ENCODE measurements at regions not wholly inside any gene's neighbourhood (a gene's known extent, or its start where the extent isn't known, plus 50 kb on each side); places are given as distances from the start of the nearest gene placed in this dataset.

DNA sequence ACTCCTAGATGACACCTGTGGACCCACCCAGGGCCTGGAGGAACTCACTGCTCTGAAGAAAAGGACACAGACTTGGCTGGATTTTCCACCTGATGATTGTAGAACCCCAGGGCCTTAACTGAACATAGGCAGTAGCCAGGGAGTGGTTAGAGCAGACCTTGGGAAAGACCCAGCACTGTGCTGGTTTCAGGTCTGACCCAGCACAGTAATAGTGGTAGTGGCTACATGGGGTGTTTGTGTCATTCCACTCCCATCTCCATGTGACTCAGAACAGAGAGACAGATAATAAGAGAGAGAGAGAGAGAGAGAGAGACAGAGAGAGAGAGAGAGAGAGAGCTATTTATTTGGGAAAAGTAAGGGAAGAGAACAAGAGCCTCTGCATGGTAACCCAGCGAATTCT, 239.1 kb upstream of the MEOX2 start:
- ATAC-seq: no peak
- 89 to 100% (median 94%) methylated on average over 1 of the region's 1 CpG for WGBS, 3 donors

DNA sequence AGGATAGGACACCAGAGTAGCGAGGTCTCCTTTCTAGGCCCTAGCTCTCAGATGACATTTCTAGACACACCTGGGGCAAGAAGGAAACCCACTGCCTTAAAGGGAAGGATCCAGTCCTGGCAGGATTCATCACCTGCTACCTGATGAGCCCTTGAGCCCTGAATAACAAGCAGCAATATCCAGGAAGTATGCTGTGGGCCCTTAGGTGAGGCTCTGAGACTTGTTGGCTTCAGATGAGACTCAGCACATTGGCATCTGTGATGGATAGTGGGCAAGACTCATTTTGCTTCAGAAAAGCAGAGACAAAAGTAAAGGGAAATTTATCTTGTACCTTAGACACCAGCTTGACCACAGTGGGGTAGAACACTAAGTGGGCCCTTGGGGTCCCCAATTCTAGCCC, 238.4 kb upstream of the MEOX2 start:
- no peaks in the 10 kb centered on the region for H3K4me1 ChIP-seq
- no peak for DNase-seq
- intact Hi-C loops (cut with DNase I): no loop called here
- ATAC-seq: no peak
- 93 to 100% (median 95%) methylated on average over 1 of the region's 1 CpG for WGBS, 3 donors
- TF ChIP-seq, protein P1, sequence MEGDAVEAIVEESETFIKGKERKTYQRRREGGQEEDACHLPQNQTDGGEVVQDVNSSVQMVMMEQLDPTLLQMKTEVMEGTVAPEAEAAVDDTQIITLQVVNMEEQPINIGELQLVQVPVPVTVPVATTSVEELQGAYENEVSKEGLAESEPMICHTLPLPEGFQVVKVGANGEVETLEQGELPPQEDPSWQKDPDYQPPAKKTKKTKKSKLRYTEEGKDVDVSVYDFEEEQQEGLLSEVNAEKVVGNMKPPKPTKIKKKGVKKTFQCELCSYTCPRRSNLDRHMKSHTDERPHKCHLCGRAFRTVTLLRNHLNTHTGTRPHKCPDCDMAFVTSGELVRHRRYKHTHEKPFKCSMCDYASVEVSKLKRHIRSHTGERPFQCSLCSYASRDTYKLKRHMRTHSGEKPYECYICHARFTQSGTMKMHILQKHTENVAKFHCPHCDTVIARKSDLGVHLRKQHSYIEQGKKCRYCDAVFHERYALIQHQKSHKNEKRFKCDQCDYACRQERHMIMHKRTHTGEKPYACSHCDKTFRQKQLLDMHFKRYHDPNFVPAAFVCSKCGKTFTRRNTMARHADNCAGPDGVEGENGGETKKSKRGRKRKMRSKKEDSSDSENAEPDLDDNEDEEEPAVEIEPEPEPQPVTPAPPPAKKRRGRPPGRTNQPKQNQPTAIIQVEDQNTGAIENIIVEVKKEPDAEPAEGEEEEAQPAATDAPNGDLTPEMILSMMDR (IDR thresholded peaks at IDR 0.05): no peak
- H3K27ac ChIP-seq: no peak overlapping the region
- H3K4me3 ChIP-seq: no peak overlapping the region
- H3K27me3 ChIP-seq (ENCODE audit: insufficient read depth in 3 of 3, low read length in 2 of 3): no peaks in the 10 kb centered on the region
- no peaks in the 10 kb centered on the region for H3K9me3 ChIP-seq
- H3K36me3 ChIP-seq (ENCODE audit: insufficient read depth in 1 of 2, low read depth in 1 of 2): no peaks in the 10 kb centered on the region

More for the DNA sequence above, 239.1 kb upstream of the MEOX2 start:
- no peaks in the 10 kb centered on the region for H3K4me1 ChIP-seq
- no peaks in the 10 kb centered on the region for H3K36me3 ChIP-seq (ENCODE audit: insufficient read depth in 1 of 2, low read depth in 1 of 2)
- intact Hi-C loops (cut with DNase I): no loop called here
- no peak overlapping the region for H3K27ac ChIP-seq
- H3K4me3 ChIP-seq: no peak overlapping the region
- no peaks in the 10 kb centered on the region for H3K27me3 ChIP-seq (ENCODE audit: insufficient read depth in 3 of 3, low read length in 2 of 3)
- TF ChIP-seq, protein P1 (IDR thresholded peaks at IDR 0.05): no peak
- DNase-seq: no peak
- H3K9me3 ChIP-seq: no peaks in the 10 kb centered on the region

DNA sequence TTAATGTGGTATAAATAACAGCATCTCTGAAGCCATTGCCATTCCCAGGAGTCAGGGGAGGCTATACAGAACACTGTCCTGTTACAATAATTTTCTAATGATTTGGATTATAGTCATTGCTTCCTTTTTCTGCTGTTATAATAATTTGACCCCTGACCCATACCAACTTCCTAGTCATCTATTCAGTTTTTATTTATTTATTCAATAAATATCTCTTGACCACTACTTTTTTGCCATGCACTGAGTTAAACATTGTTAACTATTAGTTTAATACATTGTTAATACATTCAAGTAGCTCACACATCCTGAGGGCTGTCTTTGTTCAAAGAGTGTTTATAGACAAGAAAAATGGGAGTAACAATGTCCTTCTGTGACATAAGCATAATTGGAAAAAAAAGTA, 235.5 kb upstream of the MEOX2 start:
- no peaks in the 10 kb centered on the region for H3K9me3 ChIP-seq
- no peaks in the 10 kb centered on the region for H3K36me3 ChIP-seq (ENCODE audit: insufficient read depth in 1 of 2, low read depth in 1 of 2)
- H3K4me1 ChIP-seq: no peaks in the 10 kb centered on the region
- no peak overlapping the region for H3K4me3 ChIP-seq
- intact Hi-C loops (cut with DNase I): no loop called here
- TF ChIP-seq, protein P1 (IDR thresholded peaks at IDR 0.05): no peak
- DNase-seq (no peak), ATAC-seq (no peak)
- no peak overlapping the region for H3K27ac ChIP-seq
- no peaks in the 10 kb centered on the region for H3K27me3 ChIP-seq (ENCODE audit: insufficient read depth in 3 of 3, low read length in 2 of 3)

DNA sequence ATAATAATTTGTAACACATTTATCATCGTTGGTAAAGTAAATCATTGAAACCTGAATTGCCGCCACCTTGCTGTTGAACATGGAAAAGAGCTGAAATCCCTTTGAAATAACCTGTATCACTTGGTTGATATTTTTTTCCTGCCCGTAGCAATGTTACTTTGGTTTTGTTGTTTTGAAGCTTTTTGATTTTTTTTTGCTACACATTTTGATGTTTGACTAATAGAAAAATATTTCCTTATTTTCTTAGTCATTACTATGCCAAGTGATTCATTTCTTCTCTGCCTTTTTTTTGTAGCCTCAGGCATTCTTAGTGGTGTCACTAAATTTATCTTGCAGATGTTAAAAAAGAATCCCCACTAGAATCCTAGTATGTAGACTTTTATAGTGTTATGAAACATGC, 235.1 kb upstream of the MEOX2 start:
- DNase-seq (no peak), ATAC-seq (no peak)
- 53 to 77% (median 74%) methylated on average over 3 of the region's 3 CpGs for WGBS, 3 donors
- intact Hi-C loops (cut with DNase I): no loop called here
- TF ChIP-seq, protein P1 (IDR thresholded peaks at IDR 0.05): no peak
- Histone ChIP-seq H3K36me3 (ENCODE audit: insufficient read depth in 1 of 2, low read depth in 1 of 2) (no peaks in the 10 kb centered on the region), H3K27ac (no peak overlapping the region), H3K27me3 (ENCODE audit: insufficient read depth in 3 of 3, low read length in 2 of 3) (no peaks in the 10 kb centered on the region), H3K4me1 (no peaks in the 10 kb centered on the region), H3K4me3 (no peak overlapping the region), H3K9me3 (no peaks in the 10 kb centered on the region)

DNA sequence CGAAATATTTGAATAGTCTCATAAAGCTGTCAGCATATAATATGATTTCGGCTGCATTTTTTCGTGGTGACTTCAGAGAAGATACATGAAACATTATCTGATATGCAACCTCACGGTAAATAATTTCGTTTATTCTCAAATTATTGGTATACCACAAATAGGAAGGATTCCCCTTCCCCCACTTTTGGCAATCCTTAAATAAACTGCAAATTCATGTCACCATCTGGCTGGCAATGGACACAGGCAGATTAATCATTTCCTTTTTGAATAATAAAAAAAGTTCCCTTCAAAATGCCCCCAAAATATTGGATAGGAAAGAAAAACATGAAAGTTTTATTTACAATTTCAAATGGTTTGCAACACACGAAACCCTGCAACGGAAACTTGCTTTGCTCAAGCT, 234.5 kb upstream of the MEOX2 start:
- DNase-seq: no peak
- ATAC-seq: no peak
- Histone ChIP-seq H3K36me3 (ENCODE audit: insufficient read depth in 1 of 2, low read depth in 1 of 2) (no peaks in the 10 kb centered on the region), H3K9me3 (no peaks in the 10 kb centered on the region), H3K27ac (no peak overlapping the region), H3K4me3 (no peak overlapping the region), H3K4me1 (no peaks in the 10 kb centered on the region), H3K27me3 (ENCODE audit: insufficient read depth in 3 of 3, low read length in 2 of 3) (no peaks in the 10 kb centered on the region)
- intact Hi-C loops (cut with DNase I): no loop called here
- TF ChIP-seq, protein P1 (IDR thresholded peaks at IDR 0.05): no peak
- WGBS, 3 donors: 71 to 80% (median 78%) methylated on average over 7 of the region's 7 CpGs
